Gastroesophageal sphincter (tissue), 3 donors: ENCODE measurements at regions not wholly inside any gene's neighbourhood (a gene's known extent, or its start where the extent isn't known, plus 50 kb on each side); places are given as distances from the start of the nearest gene placed in this dataset.
"Not testable (repeated sequence)": the region's sequence is repeated elsewhere in the genome, so short reads cannot be mapped to it uniquely, and the experiment has no call there.

ENCODE experiments used
- CTCF ChIP-seq, 4 experiments: fragments of 200-600 bp in 2 of 4; fragments of 450-650 bp in 2 of 4; sonication (generic) in 1 of 4; IDR thresholded peaks; one replicate each; pipeline ENCODE4 v1.5.1; 2017 to 2019; ENCODE audit warnings: antibody characterized with exemption in 4 of 4, mild to moderate bottlenecking in 2 of 4, moderate library complexity in 2 of 4
- POLR2AphosphoS5 ChIP-seq: sonication (generic); formaldehyde crosslinking; IDR thresholded peaks from one replicate; pipeline ENCODE4 v1.6.1; 2017; ENCODE audit warnings: antibody characterized with exemption

- not testable (repeated sequence) for TF ChIP-seq CTCF (IDR thresholded peaks at IDR 0.05); POLR2AphosphoS5
Observed at GRCh38 chr12:59395310-59395709, 200.5 kb upstream of the SLC16A7 start.
